ENCODE measurements at regions not wholly inside any gene's neighbourhood (a gene's known extent, or its start where the extent isn't known, plus 50 kb on each side); places are given as distances from the start of the nearest gene placed in this dataset.

DNA sequence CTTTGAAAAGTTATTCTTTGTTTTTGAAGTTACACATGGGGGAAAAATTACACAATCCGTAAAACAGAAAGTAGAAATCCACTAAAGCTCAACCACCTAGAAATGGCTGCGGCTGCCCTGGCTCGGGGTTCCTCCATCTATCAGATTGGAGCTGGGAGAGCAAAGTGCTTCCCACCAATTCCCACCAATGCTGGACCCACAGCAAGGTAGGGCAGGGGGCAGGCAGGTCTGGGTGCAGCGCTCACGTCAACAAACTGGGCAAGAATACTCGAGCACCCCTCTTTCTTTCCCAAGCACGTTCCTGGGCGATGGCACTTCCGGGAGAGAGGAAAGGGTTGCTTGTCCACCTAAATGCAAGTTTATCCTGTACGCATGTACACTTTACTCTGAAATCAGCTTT lies 217.6 kb downstream of the NDUFA10 start:
- Histone ChIP-seq H3K9me3 (no peaks in the 10 kb centered on the region), H3K4me1 (no peaks in the 10 kb centered on the region), H3K36me3 (ENCODE audit: low read depth, missing control alignments) (no peaks in the 10 kb centered on the region), H3K27me3 (no peaks in the 10 kb centered on the region), H3K27ac (no peak overlapping the region), H3K4me3 (no peak overlapping the region)
- 93 to 94% methylated on average over 10 of the region's 10 CpGs for WGBS, 2 donors
- TF ChIP-seq, protein P1, sequence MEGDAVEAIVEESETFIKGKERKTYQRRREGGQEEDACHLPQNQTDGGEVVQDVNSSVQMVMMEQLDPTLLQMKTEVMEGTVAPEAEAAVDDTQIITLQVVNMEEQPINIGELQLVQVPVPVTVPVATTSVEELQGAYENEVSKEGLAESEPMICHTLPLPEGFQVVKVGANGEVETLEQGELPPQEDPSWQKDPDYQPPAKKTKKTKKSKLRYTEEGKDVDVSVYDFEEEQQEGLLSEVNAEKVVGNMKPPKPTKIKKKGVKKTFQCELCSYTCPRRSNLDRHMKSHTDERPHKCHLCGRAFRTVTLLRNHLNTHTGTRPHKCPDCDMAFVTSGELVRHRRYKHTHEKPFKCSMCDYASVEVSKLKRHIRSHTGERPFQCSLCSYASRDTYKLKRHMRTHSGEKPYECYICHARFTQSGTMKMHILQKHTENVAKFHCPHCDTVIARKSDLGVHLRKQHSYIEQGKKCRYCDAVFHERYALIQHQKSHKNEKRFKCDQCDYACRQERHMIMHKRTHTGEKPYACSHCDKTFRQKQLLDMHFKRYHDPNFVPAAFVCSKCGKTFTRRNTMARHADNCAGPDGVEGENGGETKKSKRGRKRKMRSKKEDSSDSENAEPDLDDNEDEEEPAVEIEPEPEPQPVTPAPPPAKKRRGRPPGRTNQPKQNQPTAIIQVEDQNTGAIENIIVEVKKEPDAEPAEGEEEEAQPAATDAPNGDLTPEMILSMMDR (IDR thresholded peaks at IDR 0.05) = no peak
- TF ChIP-seq POLR2A (IDR thresholded peaks at IDR 0.05) = no peak
- intact Hi-C loops (cut with DNase I; ENCODE audit: low total_unique reads) = no loop called here
- DNase-seq = peak; percentile 6

DNA sequence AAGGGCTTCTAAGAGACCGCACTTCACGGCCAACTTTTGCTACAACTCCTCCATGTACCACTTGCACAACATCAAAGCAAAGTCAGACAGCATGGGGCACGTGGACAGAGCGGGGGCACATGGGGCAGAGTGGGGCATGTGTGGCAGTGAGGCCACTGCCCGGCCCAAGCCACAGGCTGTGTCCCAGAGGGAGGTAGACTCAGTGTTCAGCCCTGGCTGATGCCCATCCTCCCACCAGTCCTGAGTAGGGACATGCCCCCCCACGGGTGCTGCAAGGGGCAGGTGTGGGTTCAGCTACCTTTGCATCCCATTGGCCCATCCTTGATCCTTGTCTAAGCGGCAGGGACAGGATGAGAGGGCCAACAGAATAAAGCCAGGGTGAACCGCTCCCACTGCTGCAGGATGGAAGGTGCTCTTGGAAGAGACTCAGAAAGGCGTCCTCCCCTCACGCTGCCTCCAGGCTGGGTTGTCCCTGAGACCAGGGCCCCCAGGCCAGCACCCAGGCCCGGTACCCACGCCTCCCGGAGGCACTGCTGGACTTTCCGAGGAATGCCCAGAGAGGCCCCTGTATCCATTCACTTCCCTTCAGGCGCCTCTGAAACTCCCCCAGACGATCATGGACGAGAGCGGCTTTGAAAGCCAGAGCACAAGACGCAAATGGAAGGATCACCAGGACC lies 218.2 kb downstream of the NDUFA10 start:
- WGBS, 2 donors = 87 to 92% methylated on average over 14 to 19 of the region's 19 CpGs
- peak; percentile 6 for DNase-seq
- intact Hi-C loops (cut with DNase I; ENCODE audit: low total_unique reads) = no loop called here

DNA sequence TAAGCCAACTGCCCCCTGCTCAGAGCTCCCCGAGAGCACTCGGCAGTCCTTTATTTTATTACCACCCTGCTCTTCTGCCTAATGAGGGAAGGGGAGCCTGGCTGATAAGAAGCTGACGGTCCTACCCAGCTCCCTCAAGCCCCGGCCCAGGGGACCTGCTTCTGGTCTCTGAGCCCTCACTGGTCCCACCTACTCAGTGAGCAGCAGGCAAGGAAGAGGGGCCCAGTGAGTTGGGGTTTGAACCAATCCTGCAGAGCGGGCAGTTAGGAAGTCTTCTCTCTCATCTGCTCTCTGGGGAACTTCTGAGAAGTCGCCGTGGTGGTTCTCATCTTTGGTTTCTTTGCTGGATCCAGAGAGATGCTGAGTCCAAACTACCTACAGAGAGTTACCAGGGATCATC lies 218.9 kb downstream of the NDUFA10 start:
- H3K27ac ChIP-seq = no peak overlapping the region
- no peaks in the 10 kb centered on the region for H3K36me3 ChIP-seq (ENCODE audit: low read depth, missing control alignments)
- 83 to 90% methylated on average over 7 of the region's 7 CpGs for WGBS, 2 donors
- DNase-seq = peak; percentile 6
- H3K4me3 ChIP-seq = no peak overlapping the region
- no peaks in the 10 kb centered on the region for H3K9me3 ChIP-seq
- H3K4me1 ChIP-seq = no peaks in the 10 kb centered on the region
- no peaks in the 10 kb centered on the region for H3K27me3 ChIP-seq
- TF ChIP-seq, protein P1 (IDR thresholded peaks at IDR 0.05) = no peak
- no peak for TF ChIP-seq POLR2A (IDR thresholded peaks at IDR 0.05)
- intact Hi-C loops (cut with DNase I; ENCODE audit: low total_unique reads) = no loop called here

More for the DNA sequence above, 218.2 kb downstream of the NDUFA10 start:
- no peaks in the 10 kb centered on the region for H3K4me1 ChIP-seq
- no peaks in the 10 kb centered on the region for H3K36me3 ChIP-seq (ENCODE audit: low read depth, missing control alignments)
- no peaks in the 10 kb centered on the region for H3K9me3 ChIP-seq
- H3K27ac ChIP-seq = no peak overlapping the region
- no peaks in the 10 kb centered on the region for H3K27me3 ChIP-seq
- H3K4me3 ChIP-seq = no peak overlapping the region
- TF ChIP-seq, protein P1 (IDR thresholded peaks at IDR 0.05) = no peak
- no peak for TF ChIP-seq POLR2A (IDR thresholded peaks at IDR 0.05)

DNA sequence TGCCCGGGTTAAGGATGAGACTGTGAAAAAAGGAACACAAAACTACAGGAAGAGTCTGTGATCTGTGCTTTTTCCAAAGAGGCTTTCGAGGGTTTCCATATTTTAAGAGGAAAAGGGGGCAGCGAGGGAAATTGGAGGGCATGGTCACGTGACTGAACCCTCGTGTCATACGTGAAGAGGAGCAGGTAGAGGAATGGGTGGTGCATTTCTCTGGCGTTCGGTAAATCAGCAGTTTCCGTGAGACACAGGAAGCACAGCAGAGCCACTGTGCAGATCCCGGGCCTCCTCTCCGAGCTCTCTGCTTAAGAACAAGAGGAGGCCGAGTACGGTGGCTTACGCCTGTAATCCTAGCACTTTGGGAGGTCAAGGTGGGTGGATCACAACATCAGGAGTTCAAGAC lies 219.7 kb downstream of the NDUFA10 start:
- Histone ChIP-seq H3K4me3 (no peak overlapping the region), H3K27me3 (no peaks in the 10 kb centered on the region), H3K9me3 (no peaks in the 10 kb centered on the region), H3K27ac (no peak overlapping the region), H3K36me3 (ENCODE audit: low read depth, missing control alignments) (no peaks in the 10 kb centered on the region), H3K4me1 (no peaks in the 10 kb centered on the region)
- 86 to 90% methylated on average over 14 of the region's 14 CpGs for WGBS, 2 donors
- no peak for TF ChIP-seq POLR2A (IDR thresholded peaks at IDR 0.05)
- TF ChIP-seq, protein P1 (IDR thresholded peaks at IDR 0.05) = no peak
- intact Hi-C loops (cut with DNase I; ENCODE audit: low total_unique reads) = no loop called here
- peak; percentile 6 for DNase-seq

DNA sequence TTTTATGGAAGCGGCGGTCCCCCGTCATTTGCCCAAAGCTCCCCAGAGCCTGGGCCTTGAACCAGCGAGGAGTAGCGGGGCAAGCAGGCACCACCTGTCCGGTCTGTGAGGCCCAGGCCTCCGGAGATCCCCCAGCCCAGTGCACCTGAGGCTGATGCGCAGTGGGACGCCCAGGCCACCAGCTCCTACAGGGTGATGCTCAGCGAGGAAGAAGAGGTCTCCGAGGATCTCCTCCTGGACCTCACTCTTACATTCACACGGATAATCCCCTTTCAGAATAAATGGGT lies 220.2 kb downstream of the NDUFA10 start:
- no peak overlapping the region for H3K4me3 ChIP-seq
- intact Hi-C loops (cut with DNase I; ENCODE audit: low total_unique reads) = no loop called here
- DNase-seq = peak; percentile 1
- TF ChIP-seq, protein P1 (IDR thresholded peaks at IDR 0.05) = no peak
- no peak for TF ChIP-seq POLR2A (IDR thresholded peaks at IDR 0.05)
- no peak overlapping the region for H3K27ac ChIP-seq
- no peaks in the 10 kb centered on the region for H3K36me3 ChIP-seq (ENCODE audit: low read depth, missing control alignments)
- H3K27me3 ChIP-seq = no peaks in the 10 kb centered on the region
- 96% methylated on average over 12 of the region's 12 CpGs for WGBS, 2 donors
- H3K9me3 ChIP-seq = no peaks in the 10 kb centered on the region
- no peaks in the 10 kb centered on the region for H3K4me1 ChIP-seq

All from testis (tissue), 2 donors.